HTR-8/SVneo (cell line): ENCODE measurements at regions not wholly inside any gene's neighbourhood (a gene's known extent, or its start where the extent isn't known, plus 50 kb on each side); places are given as distances from the start of the nearest gene placed in this dataset.

Source experiments
- DNase-seq: peaks from one replicate; pipeline ENCODE4 v3.0.0; 2011; ENCODE audit warnings: low spot score, mixed read lengths; ENCODE audit not compliant: insufficient read length
- FAIRE-seq: peaks from 2 replicates; lab custom pipeline; 2011; peaks lifted over from hg19 to GRCh38; lab: Jason Lieb, UNC

GRCh38 chr7:46549347-46549746 is 628.3 kb upstream of the IGFBP3 start:
- FAIRE-seq (no peak), DNase-seq (no peak)

- FAIRE-seq = no peak
- no peak for DNase-seq
Observed at GRCh38 chr7:46547044-46547443, 626.0 kb upstream of the IGFBP3 start.

- FAIRE-seq = no peak
- no peak for DNase-seq
Observed at GRCh38 chr7:46545790-46546189, 624.7 kb upstream of the IGFBP3 start.

- FAIRE-seq (no peak), DNase-seq (no peak)
Observed at GRCh38 chr7:46544396-46545008, 623.4 kb upstream of the IGFBP3 start.

GRCh38 chr7:46542076-46542475 is 621.0 kb upstream of the IGFBP3 start:
- FAIRE-seq = no peak
- no peak for DNase-seq

GRCh38 chr7:46539892-46540483 is 618.9 kb upstream of the IGFBP3 start:
- no peak for FAIRE-seq
- DNase-seq = no peak

GRCh38 chr7:46537191-46537905 is 616.3 kb upstream of the IGFBP3 start:
- DNase-seq (no peak), FAIRE-seq (no peak)

- DNase-seq = peak; percentile 60
- no peak for FAIRE-seq
Observed at GRCh38 chr7:46534664-46535588, 613.9 kb upstream of the IGFBP3 start.

- FAIRE-seq (no peak), DNase-seq (no peak)
Observed at GRCh38 chr7:46533946-46534345, 612.9 kb upstream of the IGFBP3 start.

GRCh38 chr7:46532571-46532970 is 611.5 kb upstream of the IGFBP3 start:
- no peak for FAIRE-seq
- no peak for DNase-seq

- no peak for DNase-seq
- FAIRE-seq = no peak
Observed at GRCh38 chr7:46530081-46530750, 609.1 kb upstream of the IGFBP3 start.

GRCh38 chr7:46527360-46527759 is 606.3 kb upstream of the IGFBP3 start:
- DNase-seq (no peak), FAIRE-seq (no peak)

- DNase-seq (no peak), FAIRE-seq (no peak)
Observed at GRCh38 chr7:46525876-46526275, 604.8 kb upstream of the IGFBP3 start.

GRCh38 chr7:46524350-46524749 is 603.3 kb upstream of the IGFBP3 start:
- FAIRE-seq (no peak), DNase-seq (no peak)

GRCh38 chr7:46522354-46522906 is 601.4 kb upstream of the IGFBP3 start:
- no peak for FAIRE-seq
- DNase-seq = no peak

- DNase-seq (no peak), FAIRE-seq (no peak)
Observed at GRCh38 chr7:46518713-46519112, 597.6 kb upstream of the IGFBP3 start.

- DNase-seq (no peak), FAIRE-seq (no peak)
Observed at GRCh38 chr7:46515844-46516590, 594.9 kb upstream of the IGFBP3 start.

- peak; percentile 36 for FAIRE-seq
- DNase-seq = no peak
Observed at GRCh38 chr7:46513447-46513848, 592.4 kb upstream of the IGFBP3 start.

- FAIRE-seq (no peak), DNase-seq (no peak)
Observed at GRCh38 chr7:46512891-46513413, 591.9 kb upstream of the IGFBP3 start.
